CD4-positive, alpha-beta T cell treated with Interferon alpha-2 for 1 hour (primary cell): ENCODE measurements at regions not wholly inside any gene's neighbourhood (a gene's known extent, or its start where the extent isn't known, plus 50 kb on each side); places are given as distances from the start of the nearest gene placed in this dataset.
"Not testable (repeated sequence)": the region's sequence is repeated elsewhere in the genome, so short reads cannot be mapped to it uniquely, and the experiment has no call there.

Source experiments
- DNase-seq, 2 donors: peaks; one replicate each; pipeline ENCODE4 v3.0.0-alpha.2; 2020 to 2022

DNA sequence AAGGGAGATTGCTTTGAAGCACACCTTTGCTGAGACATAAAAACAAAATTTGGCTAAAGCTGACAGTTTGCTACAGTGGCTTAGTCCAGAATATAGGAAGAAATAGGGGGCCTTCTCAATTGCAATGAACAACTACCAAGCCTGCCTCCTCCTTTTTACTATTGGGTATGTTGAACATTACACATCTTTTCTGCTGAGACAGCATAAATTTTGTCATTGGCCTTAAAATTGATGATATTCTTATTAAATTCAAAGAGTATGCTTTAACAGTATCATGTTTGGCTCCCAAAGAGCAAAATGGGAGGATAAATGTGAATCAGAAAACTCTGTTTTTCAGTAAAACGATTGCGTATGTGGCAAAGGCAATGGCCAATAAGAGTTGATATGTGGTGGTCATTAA, 721.9 kb upstream of the IGFBP7 start:
- no peak for DNase-seq

DNA sequence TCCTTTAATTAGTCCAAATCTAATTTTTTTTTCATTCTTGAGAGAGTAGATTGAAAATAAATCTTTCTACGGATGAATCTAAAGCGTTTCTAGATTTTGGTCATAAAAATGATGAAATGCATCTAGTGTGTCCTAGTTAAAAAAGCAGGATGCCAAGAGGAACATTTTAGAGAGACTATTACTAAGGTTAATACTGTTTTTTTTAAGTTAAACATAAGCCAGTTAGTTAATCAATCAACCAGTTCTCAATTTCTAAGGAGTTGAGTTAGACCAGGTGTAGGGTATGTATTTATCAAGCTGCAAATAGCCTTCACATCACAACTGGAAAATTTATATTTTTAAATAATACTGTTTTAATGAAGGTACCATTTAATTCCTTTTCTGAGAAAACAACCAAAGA, 679.5 kb upstream of the IGFBP7 start:
- no peak for DNase-seq

DNA sequence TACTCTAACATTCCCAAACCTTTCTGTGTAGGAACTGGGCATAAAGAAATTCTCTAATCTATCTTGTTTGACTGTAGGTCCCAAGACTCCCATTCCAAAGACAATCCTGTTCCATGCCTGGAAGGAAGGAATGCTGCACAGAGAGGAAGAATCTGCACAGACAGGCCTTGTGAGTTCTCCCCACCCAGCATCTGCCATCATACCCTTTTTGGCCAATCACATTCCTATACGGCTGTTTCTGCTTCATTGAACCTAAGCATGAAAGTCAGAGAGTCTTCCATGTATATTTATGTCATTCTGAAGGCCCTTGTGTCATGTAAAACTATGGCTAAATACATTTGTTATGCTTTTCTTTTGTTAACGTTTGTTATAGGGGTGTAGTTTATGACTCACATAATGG, 667.7 kb upstream of the IGFBP7 start:
- no peak for DNase-seq

DNA sequence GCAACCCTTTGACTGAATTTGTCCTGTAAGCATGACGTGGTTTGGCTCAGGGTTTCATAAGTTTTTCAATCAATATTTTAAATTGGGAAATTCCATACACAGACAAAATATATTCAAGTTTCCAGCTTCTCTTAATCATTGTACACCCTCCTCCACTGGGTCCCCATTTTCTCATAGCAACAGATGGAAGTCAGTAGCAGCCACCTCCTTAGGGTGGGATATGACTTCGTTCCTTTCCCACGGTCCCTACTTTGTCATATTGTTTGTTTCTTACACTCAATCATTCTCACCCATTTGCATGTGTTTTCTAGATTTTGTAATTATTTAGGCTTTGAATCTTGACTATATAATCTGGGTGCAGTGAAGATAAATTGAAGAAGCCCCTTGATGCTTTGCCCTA, 664.5 kb upstream of the IGFBP7 start:
- DNase-seq, result no peak

DNA sequence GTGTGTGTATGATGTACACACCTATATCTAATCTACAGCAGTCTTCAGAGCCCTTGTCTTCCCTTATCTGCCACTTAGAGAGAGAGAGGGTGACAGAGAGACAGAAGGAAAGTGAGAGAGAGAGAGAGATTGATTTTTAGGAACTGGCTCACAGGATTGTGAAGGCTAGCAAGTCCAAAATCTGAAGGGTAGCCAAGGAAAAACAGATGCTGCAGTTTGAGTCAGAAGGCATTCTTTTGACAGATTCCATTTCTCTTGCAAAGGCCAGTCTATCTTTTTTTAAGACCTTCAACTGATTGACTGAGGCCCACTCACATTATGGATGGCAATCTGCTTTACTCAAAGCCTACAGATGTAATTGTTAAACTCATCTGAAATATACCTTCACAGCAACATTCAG, 664.0 kb upstream of the IGFBP7 start:
- no peak for DNase-seq

DNA sequence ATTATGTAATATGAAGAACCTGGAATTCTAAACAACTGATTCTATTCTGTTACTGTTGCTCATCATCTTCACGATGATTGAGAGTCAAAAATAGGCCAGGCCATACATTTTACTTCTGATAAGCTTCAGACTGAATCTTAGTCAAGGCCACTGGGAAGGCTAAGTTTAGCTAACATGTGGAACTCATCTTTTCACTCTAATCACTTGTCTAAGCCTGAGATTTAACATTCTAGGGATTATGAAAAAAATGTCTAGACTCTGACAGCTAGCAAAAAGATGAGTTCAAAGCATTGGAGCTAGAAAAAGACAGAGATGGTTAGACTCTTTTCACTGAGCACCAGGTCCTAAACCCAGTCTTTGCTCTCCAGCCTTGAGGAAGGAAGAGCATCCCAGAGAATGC, 656.2 kb upstream of the IGFBP7 start:
- no peak for DNase-seq

DNA sequence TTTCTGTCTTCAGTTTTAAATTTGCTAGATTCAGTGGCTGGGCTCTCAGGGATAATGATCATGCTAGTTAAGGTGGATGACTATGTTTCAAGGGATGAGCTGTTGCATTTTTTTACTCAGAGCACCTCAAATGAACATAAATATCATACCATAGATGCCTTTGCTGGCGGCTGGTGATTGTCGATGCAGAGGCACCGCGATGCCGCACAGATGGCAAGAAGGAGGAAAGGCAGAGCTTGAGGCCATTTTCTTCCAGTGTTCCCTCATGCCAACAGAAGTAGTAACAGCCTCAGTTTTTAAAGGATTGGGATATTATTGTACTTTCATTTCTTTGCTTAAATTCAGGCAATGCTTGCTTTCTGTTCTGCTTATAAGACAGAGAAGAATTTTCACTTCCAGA, 654.7 kb upstream of the IGFBP7 start:
- DNase-seq, result no peak

DNA sequence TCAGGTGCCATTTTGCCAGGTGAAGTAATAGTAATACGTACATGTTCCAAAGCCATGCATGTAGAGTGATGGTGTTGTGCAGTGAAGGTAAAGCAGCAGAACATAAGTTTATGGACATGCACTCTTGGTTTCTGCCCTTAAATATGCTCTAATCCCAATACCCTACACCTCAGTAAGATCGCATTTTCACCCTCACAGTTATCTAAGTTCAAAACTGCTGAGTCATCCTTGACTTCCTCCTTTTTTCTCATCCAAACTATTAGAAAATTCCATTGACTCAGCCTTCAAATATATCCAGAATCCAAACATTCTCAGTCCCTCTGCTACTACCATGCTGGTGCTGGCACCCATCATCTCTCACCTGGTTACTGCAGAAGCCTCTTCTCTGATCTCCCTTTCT, 652.9 kb upstream of the IGFBP7 start:
- no peak for DNase-seq

DNA sequence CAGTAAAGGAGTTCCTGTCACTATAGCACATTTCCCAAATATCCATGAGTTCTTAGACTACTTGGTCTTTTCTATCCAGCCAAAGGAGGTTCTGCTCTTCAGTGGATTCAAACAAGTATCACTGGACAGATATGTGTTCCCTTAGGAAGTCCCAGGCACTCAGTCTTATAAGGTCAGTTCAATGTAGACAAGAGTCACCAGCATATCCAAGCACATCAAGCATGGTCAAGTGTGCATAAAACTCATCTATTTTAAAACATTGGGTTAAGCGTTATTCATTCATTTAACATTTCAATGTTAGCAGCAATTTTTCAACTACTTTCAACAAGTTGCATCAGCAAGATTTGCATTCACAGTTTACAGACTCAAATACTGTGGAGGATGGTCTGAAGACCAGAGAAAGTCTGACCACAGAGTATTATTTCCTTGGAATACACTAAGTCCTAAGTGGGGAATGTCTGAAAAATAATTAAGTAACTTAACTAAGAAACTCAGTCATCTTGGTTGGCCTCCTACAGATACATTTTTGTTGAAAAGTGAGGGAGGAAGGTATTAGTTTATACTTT, 630.5 kb upstream of the IGFBP7 start:
- no peak for DNase-seq

DNA sequence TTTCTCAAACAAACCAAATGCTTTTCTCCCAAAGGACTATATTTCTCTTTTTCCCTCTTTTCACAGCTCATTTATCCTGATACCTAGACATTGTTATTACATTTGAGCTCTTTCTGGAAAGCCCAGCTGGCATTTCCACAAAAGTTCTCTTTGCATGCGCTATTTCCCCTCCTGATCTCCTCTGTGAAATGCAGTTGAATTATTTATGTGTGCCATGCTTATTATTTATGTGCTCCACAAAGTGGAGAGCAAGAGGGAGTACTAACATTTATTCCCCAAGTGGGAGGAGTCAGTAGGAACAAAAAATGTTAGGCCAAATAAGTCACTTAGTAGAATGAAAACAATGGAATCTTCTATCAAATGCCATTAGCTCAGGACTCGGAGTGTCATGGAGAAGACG, 626.6 kb upstream of the IGFBP7 start:
- DNase-seq, result no peak

DNA sequence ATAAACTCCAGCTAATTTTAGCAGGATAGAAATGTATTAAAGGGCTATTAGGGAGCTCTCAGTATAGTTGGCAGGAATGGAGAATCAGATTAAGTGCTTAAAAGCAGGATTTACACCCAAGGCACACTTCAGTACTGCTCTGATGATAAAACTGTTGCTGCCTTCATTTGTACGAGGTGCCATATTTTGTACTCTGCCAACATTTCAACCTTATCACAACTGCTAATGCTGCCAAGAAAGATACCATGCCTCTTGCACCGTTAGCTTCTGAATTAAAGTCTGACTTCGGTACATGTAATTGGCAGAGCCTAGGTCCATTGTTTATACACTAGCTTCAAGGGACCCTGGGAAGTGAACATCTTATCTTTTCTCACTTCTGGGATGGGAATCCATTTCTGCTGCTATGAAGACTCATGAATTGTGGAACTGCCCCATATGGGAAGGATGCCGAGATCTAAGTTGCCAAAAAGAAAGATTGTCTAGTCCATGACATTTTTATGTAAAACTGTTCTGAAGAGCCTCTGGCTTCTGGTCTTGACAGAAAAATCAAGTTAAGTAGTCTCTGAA, 624.0 kb upstream of the IGFBP7 start:
- DNase-seq, result no peak

DNA sequence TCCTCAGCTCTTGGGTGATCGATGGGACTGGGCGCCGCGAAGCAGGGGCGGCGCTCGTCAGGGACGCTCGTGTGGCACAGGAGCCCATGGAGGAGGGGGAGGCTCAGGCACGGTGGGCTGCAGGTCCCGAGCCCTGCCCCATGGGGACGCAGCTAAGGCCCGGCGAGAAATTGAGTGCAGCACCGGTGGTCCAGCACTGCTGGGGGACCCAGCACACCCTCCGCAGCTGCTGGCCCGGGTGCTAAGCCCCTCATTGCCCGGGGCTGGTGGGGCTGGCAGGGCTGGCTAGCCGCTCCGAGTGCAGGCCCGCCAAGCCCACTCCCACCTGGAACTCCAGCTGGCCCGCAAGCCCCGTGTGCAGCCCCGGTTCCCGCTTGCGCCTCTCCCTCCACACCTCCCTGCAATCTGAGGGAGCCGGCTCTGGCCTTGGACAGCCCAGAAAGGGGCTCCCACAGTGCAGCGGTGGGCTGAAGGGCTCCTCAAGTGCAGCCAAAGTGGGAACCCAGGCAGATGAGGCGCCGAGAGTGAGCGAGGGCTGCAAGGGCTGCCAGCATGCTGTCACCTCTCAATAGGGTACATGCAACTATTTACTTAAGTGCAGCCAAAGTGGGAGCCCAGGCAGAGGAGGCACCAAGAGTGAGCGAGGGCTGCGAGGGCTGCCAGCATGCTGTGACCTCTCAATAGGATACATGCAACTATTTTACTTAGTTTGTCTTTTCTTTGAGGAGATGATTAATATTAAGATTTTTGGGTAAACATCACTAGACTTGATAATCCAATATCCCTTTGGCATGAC, 619.8 kb upstream of the IGFBP7 start:
- not testable (repeated sequence) for DNase-seq

DNA sequence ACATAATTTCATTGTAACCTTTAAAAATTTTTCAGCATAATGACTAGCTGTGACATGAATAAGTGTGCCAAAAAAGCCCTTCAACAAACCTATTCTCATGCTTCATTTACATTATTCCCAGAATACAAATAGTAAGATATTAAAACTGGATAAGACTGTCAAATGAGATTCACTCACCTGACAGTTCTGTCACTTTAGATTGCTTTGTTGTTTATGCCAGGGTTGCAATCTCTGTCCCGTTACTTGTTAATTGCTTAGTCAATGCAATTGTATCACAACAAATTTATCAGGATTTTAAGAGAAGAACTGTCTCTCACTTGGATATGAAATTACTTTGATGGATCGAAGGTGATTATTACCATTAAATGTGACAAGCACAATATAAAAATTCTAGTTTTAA, 616.0 kb upstream of the IGFBP7 start:
- no peak for DNase-seq

DNA sequence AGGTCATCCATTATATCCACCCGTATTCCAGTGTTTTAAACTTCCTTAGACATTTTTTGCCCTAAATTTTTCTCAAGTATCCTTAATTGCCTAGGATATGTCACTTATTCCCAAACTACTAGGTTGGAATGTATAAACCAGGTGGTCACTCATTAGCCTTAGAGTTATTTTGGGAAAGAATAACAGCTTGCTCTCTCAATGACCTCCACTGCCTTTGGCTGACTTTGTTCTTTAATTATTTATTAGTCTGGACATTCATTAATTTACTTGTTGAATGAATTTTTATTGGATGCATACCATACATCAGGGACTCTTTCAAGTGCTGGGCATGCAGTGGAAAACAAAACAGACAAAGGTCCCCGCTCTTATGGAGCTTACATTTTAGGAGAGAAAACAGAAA, 609.3 kb upstream of the IGFBP7 start:
- no peak for DNase-seq

DNA sequence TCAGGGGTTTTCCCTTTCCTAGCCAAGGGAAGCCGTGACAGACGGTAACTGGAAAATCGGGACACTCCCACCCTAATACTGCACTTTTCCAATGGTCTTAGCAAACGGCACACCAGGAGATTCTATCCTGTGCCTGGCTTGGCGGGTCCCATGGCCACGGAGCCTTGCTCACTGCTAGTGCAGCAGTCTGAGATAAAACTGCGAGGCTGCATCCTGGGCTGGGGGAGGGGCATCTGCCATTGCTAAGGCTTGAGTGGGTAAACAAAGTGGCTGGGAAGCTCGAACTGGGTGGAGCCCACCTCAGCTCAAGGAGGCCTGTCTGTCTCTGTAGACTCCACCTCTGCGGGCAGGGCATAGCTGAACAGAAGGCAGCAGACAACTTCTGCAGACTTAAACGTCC, 604.1 kb upstream of the IGFBP7 start:
- not testable (repeated sequence) for DNase-seq

DNA sequence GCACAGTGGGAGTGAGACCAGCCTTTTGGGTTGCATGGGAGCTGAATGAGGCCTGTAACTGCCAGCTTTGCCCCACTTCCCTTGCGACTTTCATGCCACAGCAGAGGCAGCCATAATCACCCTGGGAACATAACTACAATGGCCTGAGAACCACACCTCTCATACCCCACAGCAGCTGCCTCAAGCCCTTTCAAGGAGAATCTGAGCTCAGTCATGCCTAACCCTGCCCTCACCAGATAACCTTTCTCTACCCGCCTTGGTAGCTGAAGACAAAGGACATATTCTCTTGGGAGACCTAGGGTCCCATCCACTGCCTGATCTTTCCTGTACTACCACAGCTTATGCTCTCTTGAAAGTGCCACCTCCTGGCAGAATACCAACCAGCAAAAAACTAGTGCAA, 599.9 kb upstream of the IGFBP7 start:
- no peak for DNase-seq

DNA sequence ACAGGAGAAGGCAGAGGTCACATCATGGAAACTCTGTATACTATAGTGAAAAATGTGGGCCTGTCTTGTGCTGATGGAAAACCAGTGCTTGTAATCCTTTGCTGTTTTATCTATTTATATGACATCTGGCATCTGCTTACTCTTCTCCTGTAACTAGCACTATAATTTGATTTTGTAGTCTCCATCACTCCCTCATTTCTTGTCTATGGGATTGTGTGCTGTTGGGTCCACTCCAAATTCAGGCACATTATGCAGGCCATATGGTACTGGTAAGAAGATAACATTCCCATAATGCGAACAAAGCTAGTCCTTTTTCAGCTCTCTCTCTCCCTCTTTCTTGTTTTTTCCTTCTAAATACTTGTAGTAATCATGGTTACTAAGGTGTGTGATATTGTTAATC, 581.2 kb upstream of the IGFBP7 start:
- no peak for DNase-seq

DNA sequence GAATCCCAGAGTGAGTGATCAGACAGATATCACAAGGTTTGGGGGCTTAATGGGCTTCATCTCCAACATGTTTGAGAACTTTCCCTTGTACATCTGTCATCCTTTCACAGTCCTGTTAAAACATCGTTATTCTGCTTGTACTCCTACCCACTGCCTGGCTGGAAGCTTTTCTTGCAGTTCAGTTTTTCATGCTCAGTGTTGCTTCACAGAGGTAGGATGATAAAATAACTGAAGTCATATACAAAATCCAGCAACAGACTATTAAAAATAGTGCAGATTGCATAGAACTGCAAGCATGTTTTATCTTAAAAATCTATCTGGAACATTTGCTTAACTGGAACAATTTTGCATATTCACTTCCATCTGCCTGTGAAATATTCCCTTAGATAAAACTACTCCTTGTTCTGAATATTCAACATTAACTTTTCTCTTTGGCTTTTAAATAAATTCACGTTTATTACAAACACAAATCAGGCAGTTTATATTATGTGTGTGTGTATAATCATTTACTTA, 579.6 kb upstream of the IGFBP7 start:
- DNase-seq, result no peak

DNA sequence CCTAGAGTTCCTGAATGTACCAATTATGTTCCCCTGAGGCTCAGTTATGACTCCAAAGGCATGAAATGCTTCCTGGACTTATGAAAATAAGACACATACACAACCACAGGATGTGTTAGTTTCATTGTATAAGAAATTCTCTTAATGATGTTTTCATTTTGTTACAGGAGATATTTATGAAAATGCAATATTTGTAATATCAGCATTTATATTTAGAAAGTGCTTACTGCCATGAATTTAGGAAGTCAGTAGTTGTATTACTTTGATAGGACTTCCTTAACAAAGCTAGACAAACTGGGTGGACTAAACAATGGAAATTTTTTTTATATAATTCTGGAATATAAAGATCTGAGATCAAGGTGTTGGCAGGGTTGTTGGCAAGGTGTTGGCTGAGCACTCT, 572.1 kb upstream of the IGFBP7 start:
- DNase-seq, result no peak

DNA sequence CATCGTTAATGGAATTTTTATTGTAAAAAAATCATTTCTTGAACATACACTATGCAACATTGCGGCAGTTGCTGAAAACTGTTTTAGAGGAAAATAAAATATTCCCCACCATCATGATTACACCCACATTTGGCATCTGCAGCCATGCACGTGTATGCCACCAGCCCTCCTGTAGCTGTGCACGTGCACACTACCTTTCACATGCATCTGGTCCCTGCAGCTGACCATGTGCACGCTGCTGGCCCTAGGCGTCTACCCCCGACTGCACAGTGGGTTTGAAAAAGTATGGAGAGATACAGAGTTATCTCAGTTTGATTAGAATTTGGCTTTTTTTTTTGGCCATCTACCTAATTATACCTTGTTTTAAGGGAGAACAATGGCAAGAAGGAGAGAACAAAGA, 569.8 kb upstream of the IGFBP7 start:
- no peak for DNase-seq

DNA sequence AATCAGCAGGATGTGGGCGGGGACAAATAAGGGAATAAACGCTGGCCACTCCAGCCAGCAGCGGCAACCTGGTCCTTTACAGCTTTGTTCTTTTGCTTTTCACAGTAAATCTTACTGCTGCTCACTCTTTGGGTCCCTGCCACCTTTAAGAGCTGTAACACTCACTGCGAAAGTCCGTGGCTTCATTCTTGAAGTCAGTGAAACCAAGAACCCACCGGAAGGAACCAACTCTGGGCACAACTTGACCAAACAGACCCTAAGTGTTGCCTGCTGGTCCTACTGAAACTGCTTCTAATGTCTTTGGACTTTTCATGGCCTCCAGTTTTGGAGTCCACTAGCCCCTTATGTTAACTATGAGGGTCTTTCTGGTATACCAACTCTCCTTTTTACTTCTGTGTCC, 566.2 kb upstream of the IGFBP7 start:
- DNase-seq, result no peak

DNA sequence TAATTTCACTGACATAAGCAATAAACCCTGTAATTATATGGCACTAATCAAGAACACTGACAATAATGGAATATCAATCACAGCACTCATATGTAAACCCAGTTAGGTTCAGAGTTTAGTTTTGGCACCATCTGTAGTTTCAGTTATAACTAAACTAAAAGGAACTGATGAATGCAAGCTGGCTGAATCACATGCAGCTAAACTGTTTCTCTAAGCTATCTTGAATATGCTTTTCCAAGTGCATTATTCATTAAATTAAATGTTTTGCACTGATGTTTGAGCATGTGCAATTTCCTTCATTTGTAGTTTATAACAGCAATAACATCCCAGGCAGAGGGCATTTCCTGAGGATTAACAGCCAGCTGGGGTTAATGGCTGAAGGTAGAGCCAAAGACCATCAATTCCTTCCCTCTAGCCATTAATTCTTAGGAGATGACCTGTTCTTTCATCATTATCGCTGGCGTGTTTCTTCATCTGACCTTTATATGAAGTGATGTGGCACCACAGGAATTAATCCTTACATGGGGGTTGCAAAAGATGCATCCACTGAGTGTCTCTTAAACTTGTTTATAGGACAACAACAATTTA, 562.8 kb upstream of the IGFBP7 start:
- no peak for DNase-seq

DNA sequence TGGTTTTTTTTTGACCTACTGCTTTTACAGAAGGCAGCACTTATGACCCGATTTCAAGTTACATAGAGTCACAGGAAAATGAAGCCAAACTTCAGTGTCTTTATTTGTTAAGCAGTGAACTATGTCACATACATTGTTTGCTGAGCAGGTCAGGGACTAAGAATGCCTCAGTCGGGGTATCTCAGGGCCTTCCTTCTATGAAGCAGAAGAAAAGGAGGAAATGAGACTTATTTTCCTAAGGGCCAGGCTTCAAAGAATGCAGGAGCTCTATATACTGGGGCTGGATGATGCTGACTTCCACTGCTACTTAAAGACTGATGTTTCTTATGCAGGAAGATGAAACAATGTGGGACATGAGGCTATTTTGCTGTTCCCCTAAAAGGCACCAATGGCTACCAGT, 558.4 kb upstream of the IGFBP7 start:
- no peak for DNase-seq

DNA sequence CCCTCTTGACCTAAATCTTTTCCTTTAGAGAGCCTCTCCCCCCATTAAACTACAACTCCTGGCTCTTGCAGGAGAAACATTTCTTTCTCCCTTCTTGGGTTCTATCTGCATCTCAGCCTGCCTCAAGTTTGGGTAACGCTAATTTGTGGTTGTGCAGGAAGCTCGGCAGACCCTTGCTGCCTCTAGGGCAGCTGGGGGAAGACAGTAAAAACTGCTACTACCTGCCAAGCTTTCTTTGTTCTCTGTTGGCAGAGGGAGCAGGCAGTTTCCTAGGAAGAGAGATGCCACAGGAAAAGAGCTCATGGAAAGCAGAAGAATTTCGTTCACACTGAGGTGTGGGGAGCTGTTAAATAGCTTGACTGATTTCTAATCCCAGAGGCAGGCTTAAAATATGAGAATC, 555.6 kb upstream of the IGFBP7 start:
- DNase-seq, result no peak
